Natural killer cell (primary cell): ENCODE measurements at regions not wholly inside any gene's neighbourhood (a gene's known extent, or its start where the extent isn't known, plus 50 kb on each side); places are given as distances from the start of the nearest gene placed in this dataset.

ENCODE experiments used
- ATAC-seq, 3 donors: fragments of 150-1000 bp in 2 of 3; fragments of 200-7000 bp in 1 of 3; cut with Tn5 transposase; 1 replicate in 1 of 3; 2 replicates in 2 of 3; pipeline ENCODE4 v1.10.0; 2021; ENCODE audit warnings: mild to moderate bottlenecking in 2 of 3, moderate library complexity in 2 of 3
- DNase-seq, 2 donors: peaks; one replicate each; pipeline versions ENCODE4 v3.0.0 to v3.0.0-alpha.2; 2013 to 2021; ENCODE audit warnings: mixed read lengths in 1 of 2
- H3K27ac ChIP-seq: one replicate; pipeline ENCODE4 v1.5.1; 2013; ENCODE audit warnings: mild to moderate bottlenecking, low read length
- H3K27me3 ChIP-seq: one replicate; pipeline ENCODE4 v1.6.1; 2013; ENCODE audit warnings: low read length; ENCODE audit not compliant: control insufficient read depth, insufficient read depth
- H3K36me3 ChIP-seq: one replicate; pipeline ENCODE4 v1.6.1; 2013; ENCODE audit warnings: low read length; ENCODE audit not compliant: control insufficient read depth, insufficient read depth
- H3K4me1 ChIP-seq: one replicate; pipeline ENCODE4 v1.6.1; 2013; ENCODE audit warnings: low read length; ENCODE audit not compliant: control insufficient read depth, insufficient read depth
- H3K4me3 ChIP-seq: one replicate; pipeline ENCODE4 v1.5.1; 2013; ENCODE audit warnings: low read length
- H3K9me3 ChIP-seq: one replicate; pipeline ENCODE4 v1.6.1; 2013; ENCODE audit warnings: low read length; ENCODE audit not compliant: control insufficient read depth, insufficient read depth
- H3K27ac Mint-ChIP-seq, 2 donors: one replicate each; pipeline ENCODE4 v1.8.0; 2022; ENCODE audit warnings: mild to moderate bottlenecking in 2 of 2, mixed read lengths in 2 of 2, moderate library complexity in 1 of 2
- H3K27me3 Mint-ChIP-seq, 2 donors: one replicate each; pipeline ENCODE4 v1.8.0; 2022; ENCODE audit warnings: low read depth in 2 of 2, mixed read lengths in 2 of 2
- H3K36me3 Mint-ChIP-seq: one replicate; pipeline ENCODE4 v1.8.0; 2022; ENCODE audit warnings: mixed read lengths
- H3K4me1 Mint-ChIP-seq, 2 donors: one replicate each; pipeline ENCODE4 v1.8.0; 2022; ENCODE audit warnings: mixed read lengths in 2 of 2
- H3K4me3 Mint-ChIP-seq: one replicate; pipeline ENCODE4 v1.8.0; 2022; ENCODE audit warnings: mild to moderate bottlenecking, moderate library complexity, mixed read lengths
- H3K9me3 Mint-ChIP-seq, 2 donors: one replicate each; pipeline ENCODE4 v1.8.0; 2022; ENCODE audit warnings: mixed read lengths in 2 of 2
- WGBS: methylation state at CpG from one replicate; pipeline ENCODE4 v1.1.7; 2013; ENCODE audit warnings: missing lambda C conversion rate; ENCODE audit not compliant: insufficient coverage; 5-methylcytosine and 5-hydroxymethylcytosine counted together
- intact Hi-C: fragments of 100-400 bp; cut with micrococcal nuclease; formaldehyde crosslinking; loops from one replicate; pipeline ENCODE4 v1.14.2; 2022
- TF ChIP-seq, protein P1 (sequence below): fragments of 200-600 bp; IDR thresholded peaks from one replicate; pipeline ENCODE4 v1.8.0; 2022; ENCODE audit warnings: antibody characterized with exemption

DNA sequence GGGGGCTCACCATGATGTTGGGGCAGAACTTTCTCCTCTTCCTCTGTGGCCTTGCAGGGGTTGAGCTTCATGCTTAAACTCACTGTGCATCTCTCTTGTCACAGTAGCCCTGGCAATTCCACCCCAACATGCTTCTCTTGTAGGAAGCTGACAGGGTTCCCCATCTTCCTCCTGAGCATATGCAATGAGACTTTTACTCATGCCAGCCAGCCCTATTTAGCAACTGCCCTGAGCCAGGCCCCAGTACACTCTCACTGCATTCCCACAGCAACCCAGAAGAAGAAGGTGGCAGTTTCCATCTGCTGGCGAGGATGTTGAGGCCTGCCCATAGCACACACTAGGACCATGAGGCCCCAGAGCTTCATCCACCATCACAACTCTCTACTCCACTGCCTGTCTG, 72.2 kb upstream of the TEX51 start:
- Mint-ChIP-seq H3K4me1 (no peaks in the 10 kb centered on the region), H3K9me3 (no peaks in the 10 kb centered on the region), H3K4me3 (no peak overlapping the region), H3K36me3 (no peaks in the 10 kb centered on the region), H3K27ac (no peak overlapping the region), H3K27me3 (peaks cover 0 to 11% of the 10 kb centered on the region in 2 donors)
- no peaks in the 10 kb centered on the region for H3K27me3 ChIP-seq
- intact Hi-C loops: no loop called here
- ATAC-seq: no peak
- 81% methylated on average over 1 of the region's 1 CpG for WGBS
- H3K4me1 ChIP-seq: peaks cover 4% of the 10 kb centered on the region
- TF ChIP-seq, protein P1, sequence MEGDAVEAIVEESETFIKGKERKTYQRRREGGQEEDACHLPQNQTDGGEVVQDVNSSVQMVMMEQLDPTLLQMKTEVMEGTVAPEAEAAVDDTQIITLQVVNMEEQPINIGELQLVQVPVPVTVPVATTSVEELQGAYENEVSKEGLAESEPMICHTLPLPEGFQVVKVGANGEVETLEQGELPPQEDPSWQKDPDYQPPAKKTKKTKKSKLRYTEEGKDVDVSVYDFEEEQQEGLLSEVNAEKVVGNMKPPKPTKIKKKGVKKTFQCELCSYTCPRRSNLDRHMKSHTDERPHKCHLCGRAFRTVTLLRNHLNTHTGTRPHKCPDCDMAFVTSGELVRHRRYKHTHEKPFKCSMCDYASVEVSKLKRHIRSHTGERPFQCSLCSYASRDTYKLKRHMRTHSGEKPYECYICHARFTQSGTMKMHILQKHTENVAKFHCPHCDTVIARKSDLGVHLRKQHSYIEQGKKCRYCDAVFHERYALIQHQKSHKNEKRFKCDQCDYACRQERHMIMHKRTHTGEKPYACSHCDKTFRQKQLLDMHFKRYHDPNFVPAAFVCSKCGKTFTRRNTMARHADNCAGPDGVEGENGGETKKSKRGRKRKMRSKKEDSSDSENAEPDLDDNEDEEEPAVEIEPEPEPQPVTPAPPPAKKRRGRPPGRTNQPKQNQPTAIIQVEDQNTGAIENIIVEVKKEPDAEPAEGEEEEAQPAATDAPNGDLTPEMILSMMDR: no peak
- no peak for DNase-seq
- H3K4me3 ChIP-seq: no peak overlapping the region
- no peaks in the 10 kb centered on the region for H3K9me3 ChIP-seq
- no peaks in the 10 kb centered on the region for H3K36me3 ChIP-seq
- H3K27ac ChIP-seq: no peak overlapping the region

DNA sequence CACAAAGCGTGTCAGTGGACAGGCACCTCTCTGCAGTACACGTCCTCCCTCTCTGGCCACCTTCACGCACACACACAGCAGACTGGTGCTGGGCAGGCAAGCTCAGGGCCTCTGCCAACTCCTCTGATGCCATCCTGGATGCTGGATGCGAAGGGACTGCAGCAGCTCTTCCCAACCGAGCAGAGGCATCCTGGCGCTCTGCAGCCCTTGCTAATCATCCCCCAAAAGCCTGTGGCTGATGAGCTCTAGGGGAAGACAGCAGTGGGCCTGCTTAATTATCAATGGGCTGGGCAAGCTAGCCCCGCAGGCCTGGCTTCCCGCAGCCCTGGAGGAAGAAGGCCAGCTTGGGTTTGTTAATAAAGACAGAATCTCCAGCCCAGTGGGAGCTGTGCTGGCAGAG, 71.3 kb upstream of the TEX51 start:
- H3K27ac ChIP-seq: no peak overlapping the region
- Mint-ChIP-seq H3K9me3 (no peaks in the 10 kb centered on the region), H3K27ac (no peak overlapping the region), H3K4me3 (no peak overlapping the region), H3K4me1 (no peaks in the 10 kb centered on the region), H3K27me3 (peaks cover 0 to 11% of the 10 kb centered on the region in 2 donors), H3K36me3 (no peaks in the 10 kb centered on the region)
- H3K27me3 ChIP-seq: no peaks in the 10 kb centered on the region
- H3K36me3 ChIP-seq: no peaks in the 10 kb centered on the region
- no peaks in the 10 kb centered on the region for H3K9me3 ChIP-seq
- TF ChIP-seq, protein P1: no peak
- no peak for DNase-seq
- WGBS: 87% methylated on average over 8 of the region's 8 CpGs
- H3K4me1 ChIP-seq: peaks cover 4% of the 10 kb centered on the region
- intact Hi-C loops: no loop called here
- no peak overlapping the region for H3K4me3 ChIP-seq
- no peak for ATAC-seq

DNA sequence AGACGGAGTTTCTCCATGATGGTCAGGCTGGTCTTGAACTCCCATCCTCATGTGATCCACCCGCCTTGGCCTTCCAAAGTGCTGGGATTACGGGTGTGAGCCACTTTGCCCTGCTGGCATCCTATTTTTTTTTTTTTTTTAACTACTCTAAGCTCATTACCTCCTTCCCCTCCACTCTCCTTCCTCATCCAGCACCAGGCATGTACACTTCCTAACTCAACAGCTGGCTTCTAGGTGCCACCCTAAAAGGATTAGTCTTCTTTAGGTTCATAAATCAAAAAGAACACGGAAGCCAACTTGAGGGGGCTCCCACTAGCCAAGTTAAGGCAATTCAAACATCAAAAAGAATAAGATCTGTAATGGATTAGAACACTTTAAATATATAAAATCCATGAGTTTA, 70.6 kb upstream of the TEX51 start:
- H3K36me3 Mint-ChIP-seq: no peaks in the 10 kb centered on the region
- H3K27ac Mint-ChIP-seq: no peak overlapping the region
- peaks cover 0 to 11% of the 10 kb centered on the region in 2 donors for H3K27me3 Mint-ChIP-seq
- H3K27ac ChIP-seq: no peak overlapping the region
- no peaks in the 10 kb centered on the region for H3K27me3 ChIP-seq
- H3K9me3 ChIP-seq: no peaks in the 10 kb centered on the region
- H3K36me3 ChIP-seq: no peaks in the 10 kb centered on the region
- no peak overlapping the region for H3K4me3 ChIP-seq
- no peaks in the 10 kb centered on the region for H3K4me1 Mint-ChIP-seq
- WGBS: 92% methylated on average over 3 of the region's 4 CpGs
- peaks cover 4% of the 10 kb centered on the region for H3K4me1 ChIP-seq
- DNase-seq (no peak), ATAC-seq (no peak)
- H3K4me3 Mint-ChIP-seq: no peak overlapping the region
- intact Hi-C loops: no loop called here
- TF ChIP-seq, protein P1: no peak
- H3K9me3 Mint-ChIP-seq: no peaks in the 10 kb centered on the region

DNA sequence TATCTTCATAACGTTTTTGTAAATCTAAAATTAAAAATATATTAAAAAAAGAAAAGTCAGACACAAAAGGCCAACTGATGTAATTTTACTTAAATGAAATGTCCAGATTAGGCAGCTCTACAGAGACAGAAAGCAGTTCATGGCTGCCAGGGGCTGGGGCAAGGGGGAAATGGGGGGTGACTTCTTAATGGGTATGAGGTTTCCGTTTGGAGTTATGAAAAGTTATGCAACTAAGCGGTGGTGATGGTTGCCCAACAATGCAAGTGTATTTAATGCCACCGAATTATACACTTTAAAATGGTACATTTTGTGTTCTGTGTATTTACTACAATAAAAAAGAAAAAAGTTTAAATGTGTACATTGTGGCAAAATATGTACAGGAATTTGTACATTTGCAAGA, 70.2 kb upstream of the TEX51 start:
- H3K9me3 ChIP-seq: no peaks in the 10 kb centered on the region
- H3K4me3 Mint-ChIP-seq: no peak overlapping the region
- TF ChIP-seq, protein P1: no peak
- no peak overlapping the region for H3K27ac Mint-ChIP-seq
- DNase-seq: no peak
- no peaks in the 10 kb centered on the region for H3K36me3 ChIP-seq
- H3K9me3 Mint-ChIP-seq: no peaks in the 10 kb centered on the region
- ATAC-seq: no peak
- H3K27me3 ChIP-seq: no peaks in the 10 kb centered on the region
- H3K4me1 Mint-ChIP-seq: no peaks in the 10 kb centered on the region
- peaks cover 0 to 11% of the 10 kb centered on the region in 2 donors for H3K27me3 Mint-ChIP-seq
- intact Hi-C loops: no loop called here
- no peak overlapping the region for H3K27ac ChIP-seq
- peaks cover 4% of the 10 kb centered on the region for H3K4me1 ChIP-seq
- H3K36me3 Mint-ChIP-seq: no peaks in the 10 kb centered on the region
- H3K4me3 ChIP-seq: no peak overlapping the region
- 76% methylated on average over 3 of the region's 4 CpGs for WGBS
